NB4 (cell line): ENCODE measurements at regions not wholly inside any gene's neighbourhood (a gene's known extent, or its start where the extent isn't known, plus 50 kb on each side); places are given as distances from the start of the nearest gene placed in this dataset.

Source experiments
- DNase-seq: peaks from one replicate; pipeline ENCODE4 v3.0.0; 2010; ENCODE audit warnings: low read depth
- H3K4me3 ChIP-seq: one replicate; pipeline ENCODE4 v1.5.1; 2011; ENCODE audit warnings: mild to moderate bottlenecking, low read depth, low read length, moderate library complexity
- MYC ChIP-seq: IDR thresholded peaks from 2 replicates; pipeline ENCODE4 v1.6.1; 2011; ENCODE audit warnings: low read depth, low read length
- POLR2A ChIP-seq: IDR thresholded peaks from 2 replicates; pipeline ENCODE4 v1.6.1; 2011; ENCODE audit warnings: mild to moderate bottlenecking; ENCODE audit not compliant: insufficient read length; ENCODE audit errors: extremely low read depth
- TF ChIP-seq, protein P1 (sequence below): IDR thresholded peaks from one replicate; pipeline ENCODE4 v1.5.1; 2012; ENCODE audit warnings: low read depth, low read length
- TF ChIP-seq, protein P2 (sequence below): IDR thresholded peaks from 2 replicates; pipeline ENCODE4 v1.6.1; 2011; ENCODE audit warnings: low read depth, low read length

DNA sequence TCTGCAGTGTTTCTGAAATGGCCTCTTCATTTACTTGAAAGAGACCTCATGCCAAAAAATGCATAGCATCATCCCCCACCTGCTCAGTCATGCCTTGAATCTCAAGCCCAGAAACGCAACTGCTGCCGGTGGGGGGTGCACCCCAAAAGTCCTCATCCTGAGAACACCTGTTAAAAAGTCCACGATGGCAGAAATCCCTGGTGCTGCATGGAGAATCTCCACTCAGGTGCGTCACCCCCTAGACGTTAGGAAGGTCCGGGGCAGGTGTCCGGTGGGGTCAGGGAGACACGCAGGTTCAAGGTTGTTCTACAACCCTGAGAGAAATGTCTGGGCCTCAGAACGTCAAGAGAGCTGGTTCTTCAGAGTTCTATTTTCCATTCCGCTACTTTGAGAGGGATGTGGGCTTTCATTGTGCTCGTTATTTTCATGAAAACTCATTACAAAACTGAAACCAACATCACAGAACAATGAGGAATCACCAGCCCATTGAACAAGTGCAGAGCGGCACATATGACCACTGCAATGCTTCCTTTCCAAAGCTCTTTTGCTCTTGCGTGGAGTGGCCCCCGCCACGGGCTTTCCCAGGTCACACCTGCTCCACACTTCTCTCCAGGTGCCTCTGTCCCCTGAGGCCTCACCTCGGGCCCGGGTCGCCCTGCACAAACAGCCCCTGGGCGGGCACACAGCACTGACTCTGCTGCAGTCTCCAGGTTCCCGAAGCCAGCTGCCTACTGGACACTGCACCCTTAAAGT is 201.9 kb downstream of the TOMM20 start:
- no peak for DNase-seq
- TF ChIP-seq, protein P1, sequence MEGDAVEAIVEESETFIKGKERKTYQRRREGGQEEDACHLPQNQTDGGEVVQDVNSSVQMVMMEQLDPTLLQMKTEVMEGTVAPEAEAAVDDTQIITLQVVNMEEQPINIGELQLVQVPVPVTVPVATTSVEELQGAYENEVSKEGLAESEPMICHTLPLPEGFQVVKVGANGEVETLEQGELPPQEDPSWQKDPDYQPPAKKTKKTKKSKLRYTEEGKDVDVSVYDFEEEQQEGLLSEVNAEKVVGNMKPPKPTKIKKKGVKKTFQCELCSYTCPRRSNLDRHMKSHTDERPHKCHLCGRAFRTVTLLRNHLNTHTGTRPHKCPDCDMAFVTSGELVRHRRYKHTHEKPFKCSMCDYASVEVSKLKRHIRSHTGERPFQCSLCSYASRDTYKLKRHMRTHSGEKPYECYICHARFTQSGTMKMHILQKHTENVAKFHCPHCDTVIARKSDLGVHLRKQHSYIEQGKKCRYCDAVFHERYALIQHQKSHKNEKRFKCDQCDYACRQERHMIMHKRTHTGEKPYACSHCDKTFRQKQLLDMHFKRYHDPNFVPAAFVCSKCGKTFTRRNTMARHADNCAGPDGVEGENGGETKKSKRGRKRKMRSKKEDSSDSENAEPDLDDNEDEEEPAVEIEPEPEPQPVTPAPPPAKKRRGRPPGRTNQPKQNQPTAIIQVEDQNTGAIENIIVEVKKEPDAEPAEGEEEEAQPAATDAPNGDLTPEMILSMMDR, result no peak
- TF ChIP-seq, protein P2, sequence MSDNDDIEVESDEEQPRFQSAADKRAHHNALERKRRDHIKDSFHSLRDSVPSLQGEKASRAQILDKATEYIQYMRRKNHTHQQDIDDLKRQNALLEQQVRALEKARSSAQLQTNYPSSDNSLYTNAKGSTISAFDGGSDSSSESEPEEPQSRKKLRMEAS, result no peak
- no peak for TF ChIP-seq POLR2A
- no peak overlapping the region for H3K4me3 ChIP-seq

DNA sequence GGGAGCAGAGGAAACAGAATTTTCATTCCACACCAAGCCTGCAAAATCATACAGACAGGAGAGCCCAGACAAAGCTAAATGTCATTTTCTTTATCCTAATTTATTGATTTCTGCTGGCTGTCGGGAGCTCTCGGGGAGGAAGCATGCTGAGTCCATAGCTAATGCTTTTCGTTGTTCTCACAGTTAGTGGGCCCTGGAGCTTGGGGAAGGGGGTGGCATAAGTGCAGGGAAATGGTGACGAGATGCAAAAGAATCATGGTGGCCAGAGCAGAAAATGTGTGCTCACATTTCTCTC is 202.4 kb downstream of the TOMM20 start:
- DNase-seq, result no peak
- H3K4me3 ChIP-seq, result no peak overlapping the region
- TF ChIP-seq, protein P1, result no peak
- no peak for TF ChIP-seq POLR2A
- TF ChIP-seq MYC, result no peak
- TF ChIP-seq, protein P2, result no peak

DNA sequence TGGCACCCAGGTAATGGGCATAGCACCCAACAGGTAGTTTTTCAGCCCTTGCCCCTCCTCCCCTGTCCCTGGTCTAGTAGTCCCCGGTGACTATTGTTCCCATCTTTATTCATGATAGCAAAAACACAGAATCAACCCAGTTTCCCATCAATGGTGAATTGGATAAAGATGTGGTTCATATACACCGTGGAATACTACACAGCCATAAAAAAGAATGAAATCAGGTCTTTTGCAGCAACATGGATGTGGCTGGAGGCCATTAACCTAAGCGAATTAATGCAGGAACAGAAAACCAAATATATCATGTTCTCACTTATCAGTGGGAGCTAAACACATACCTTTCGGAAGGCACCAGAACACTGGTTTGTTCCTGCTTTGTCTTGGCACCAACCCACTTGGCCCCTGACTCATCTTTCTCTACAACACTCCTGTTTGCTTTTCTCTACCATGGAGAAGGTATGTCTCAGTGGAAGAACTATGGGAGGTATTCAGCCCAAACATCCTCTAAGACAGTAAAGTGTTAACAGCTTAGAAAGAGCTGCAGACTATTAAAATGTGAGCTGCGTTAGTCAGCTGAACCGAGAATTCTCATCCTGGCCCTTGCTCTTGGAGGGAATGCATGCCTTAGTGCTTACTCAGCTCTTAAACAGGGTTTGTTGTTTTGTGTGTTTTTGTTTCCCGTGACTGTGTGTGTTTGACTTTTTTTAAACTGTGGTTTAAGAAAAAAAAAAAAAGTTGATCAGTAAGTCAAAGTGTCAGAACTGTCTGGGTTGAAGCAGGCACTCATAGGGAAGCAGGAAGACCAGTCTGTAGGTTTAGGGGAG is 203.0 kb downstream of the TOMM20 start:
- no peak overlapping the region for H3K4me3 ChIP-seq
- TF ChIP-seq, protein P2, result no peak
- TF ChIP-seq MYC (no peak), POLR2A (no peak)
- TF ChIP-seq, protein P1, result no peak
- DNase-seq, result no peak

DNA sequence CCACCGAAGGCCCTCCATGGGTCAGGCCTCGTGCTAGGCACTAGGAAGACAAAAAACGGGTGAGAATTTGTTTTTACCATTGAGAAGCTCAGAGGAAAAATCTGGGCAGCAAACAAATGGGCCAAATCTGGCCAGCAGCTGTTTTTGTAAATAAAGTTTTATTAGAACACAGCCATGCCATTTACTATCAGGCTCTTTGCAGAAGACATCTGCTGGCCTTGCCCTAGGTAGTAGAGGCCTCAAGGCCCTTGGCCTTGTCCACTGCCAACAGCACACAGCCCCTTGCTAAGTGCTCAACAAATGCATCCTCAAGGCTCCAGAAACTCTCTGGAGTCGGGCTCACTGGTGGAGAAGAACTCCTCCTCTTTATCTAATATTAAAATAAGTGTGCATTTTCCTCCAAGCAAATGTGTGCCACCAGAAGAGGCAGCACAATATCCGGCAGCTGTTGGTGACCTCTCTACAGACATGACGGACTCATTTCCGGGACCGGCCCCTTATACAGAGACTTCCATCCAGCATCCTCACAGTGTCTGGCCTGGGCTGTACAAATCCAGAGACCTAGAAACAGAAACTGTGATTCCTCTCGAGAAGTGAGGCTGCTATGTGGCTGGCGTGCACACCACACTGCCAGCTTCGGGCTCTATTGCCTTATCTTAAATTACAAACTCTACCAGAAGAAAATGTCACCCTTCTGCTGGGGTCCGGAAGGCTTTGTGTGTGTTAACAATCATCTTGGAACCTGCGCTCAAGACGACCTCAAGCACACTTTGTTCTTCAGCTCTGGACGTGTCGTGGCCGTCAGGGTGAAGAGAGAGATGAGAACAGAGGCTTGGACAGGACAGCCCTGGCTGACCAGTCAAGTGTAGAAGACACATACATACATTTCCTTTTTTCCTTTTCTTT is 203.9 kb downstream of the TOMM20 start:
- TF ChIP-seq POLR2A (no peak), MYC (no peak)
- TF ChIP-seq, protein P2, result no peak
- TF ChIP-seq, protein P1, result no peak
- H3K4me3 ChIP-seq, result no peak overlapping the region
- no peak for DNase-seq

DNA sequence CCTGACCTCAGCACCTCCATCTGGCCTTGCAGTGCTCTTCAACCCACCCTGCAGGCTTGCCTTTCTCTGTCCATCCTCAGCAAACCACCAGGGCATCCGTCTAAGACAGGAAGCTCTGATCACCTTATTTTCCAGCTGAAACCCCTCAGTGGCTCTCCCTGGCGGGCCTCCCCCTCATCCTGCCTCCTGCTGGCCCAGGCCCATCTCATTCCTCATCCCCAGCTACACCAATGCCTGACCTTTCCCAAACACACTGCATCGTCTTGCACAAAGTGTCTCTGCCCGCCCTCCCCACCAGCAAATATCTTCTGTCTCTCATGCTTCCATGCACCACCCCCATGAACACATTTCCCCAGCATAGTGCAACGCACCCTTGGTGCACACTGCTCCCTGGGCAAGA is 205.0 kb downstream of the TOMM20 start:
- H3K4me3 ChIP-seq, result no peak overlapping the region
- TF ChIP-seq, protein P2, result no peak
- DNase-seq, result no peak
